ENCODE measurements at regions not wholly inside any gene's neighbourhood (a gene's known extent, or its start where the extent isn't known, plus 50 kb on each side); places are given as distances from the start of the nearest gene placed in this dataset.

GRCh38 chr2:49270091-49270490 is 115.8 kb upstream of the FSHR start:
- Histone ChIP-seq H3K9me3 (no peaks in the 10 kb centered on the region), H3K4me3 (no peak overlapping the region), H3K27ac (no peak overlapping the region), H3K4me1 (no peaks in the 10 kb centered on the region), H3K36me3 (no peaks in the 10 kb centered on the region), H3K27me3 (no peaks in the 10 kb centered on the region)
- DNase-seq = no peak
- TF ChIP-seq POLR2A (IDR thresholded peaks at IDR 0.05) = no peak
- no peak for TF ChIP-seq CTCF (IDR thresholded peaks at IDR 0.05)

- no peaks in the 10 kb centered on the region for H3K4me1 ChIP-seq
- no peaks in the 10 kb centered on the region for H3K27me3 ChIP-seq
- H3K9me3 ChIP-seq = no peaks in the 10 kb centered on the region
- no peak overlapping the region for H3K27ac ChIP-seq
- TF ChIP-seq CTCF (IDR thresholded peaks at IDR 0.05) = no peak
- TF ChIP-seq POLR2A (IDR thresholded peaks at IDR 0.05) = no peak
- H3K4me3 ChIP-seq = no peak overlapping the region
- DNase-seq = no peak
- no peaks in the 10 kb centered on the region for H3K36me3 ChIP-seq
Observed at GRCh38 chr2:49265471-49265870, 111.2 kb upstream of the FSHR start.

- no peaks in the 10 kb centered on the region for H3K4me1 ChIP-seq
- H3K36me3 ChIP-seq = no peaks in the 10 kb centered on the region
- TF ChIP-seq CTCF (IDR thresholded peaks at IDR 0.05) (no peak), POLR2A (IDR thresholded peaks at IDR 0.05) (no peak)
- no peaks in the 10 kb centered on the region for H3K9me3 ChIP-seq
- no peak overlapping the region for H3K27ac ChIP-seq
- no peak for DNase-seq
- no peak overlapping the region for H3K4me3 ChIP-seq
- H3K27me3 ChIP-seq = no peaks in the 10 kb centered on the region
Observed at GRCh38 chr2:49262801-49263560, 108.7 kb upstream of the FSHR start.

- no peak for DNase-seq
- TF ChIP-seq CTCF (IDR thresholded peaks at IDR 0.05) = no peak
- no peak for TF ChIP-seq POLR2A (IDR thresholded peaks at IDR 0.05)
- Histone ChIP-seq H3K4me3 (no peak overlapping the region), H3K27ac (no peak overlapping the region), H3K9me3 (no peaks in the 10 kb centered on the region), H3K27me3 (no peaks in the 10 kb centered on the region), H3K4me1 (no peaks in the 10 kb centered on the region), H3K36me3 (no peaks in the 10 kb centered on the region)
Observed at GRCh38 chr2:49261781-49262180, 107.5 kb upstream of the FSHR start.

- DNase-seq = no peak
- Histone ChIP-seq H3K9me3 (no peaks in the 10 kb centered on the region), H3K27me3 (no peaks in the 10 kb centered on the region), H3K36me3 (no peaks in the 10 kb centered on the region), H3K4me3 (no peak overlapping the region), H3K4me1 (no peaks in the 10 kb centered on the region), H3K27ac (no peak overlapping the region)
- no peak for TF ChIP-seq POLR2A (IDR thresholded peaks at IDR 0.05)
- TF ChIP-seq CTCF (IDR thresholded peaks at IDR 0.05) = no peak
Observed at GRCh38 chr2:49260979-49261538, 106.7 kb upstream of the FSHR start.
